OCI-LY7 (cell line): ENCODE measurements at regions not wholly inside any gene's neighbourhood (a gene's known extent, or its start where the extent isn't known, plus 50 kb on each side); places are given as distances from the start of the nearest gene placed in this dataset.

Experiments
- BruUV-seq: library from RNA; stranded (reverse); fragments of 400-500 nt; replicated peaks from 2 replicates; lab custom pipeline; 2021; lab: Mats Ljungman, UMichigan
- CTCF ChIA-PET: fragments of 300-600 bp; sonication (Branson Sonifier 250); formaldehyde crosslinking; loops from one replicate; lab custom pipeline; 2022; ENCODE audit warnings: antibody characterized with exemption; ENCODE audit not compliant: unreplicated experiment; lab: Charles Lee
- POLR2A ChIA-PET: fragments of 300-600 bp; sonication (Branson Sonifier 250); formaldehyde crosslinking; loops from one replicate; lab custom pipeline; 2022; ENCODE audit warnings: antibody characterized with exemption; lab: Charles Lee
- DNase-seq: peaks from one replicate; pipeline ENCODE4 v3.0.0-alpha.2; 2015; ENCODE audit warnings: low spot score
- H2AFZ ChIP-seq: fragments of 200-600 bp; sonication (generic), shearing (Covaris generic); 2 replicates; pipeline ENCODE4 v1.6.1; 2014; ENCODE audit warnings: mild to moderate bottlenecking, antibody characterized with exemption, low read length, moderate library complexity
- H3K27ac ChIP-seq: fragments of 200-600 bp; sonication (generic); 2 replicates; pipeline ENCODE4 v1.5.1; 2014; ENCODE audit warnings: mixed run types, low read depth, mild to moderate bottlenecking, moderate library complexity, low read length, inconsistent platforms; ENCODE audit not compliant: poor library complexity, severe bottlenecking
- H3K36me3 ChIP-seq: fragments of 200-600 bp; sonication (generic); 2 replicates; pipeline ENCODE4 v1.6.1; 2014; ENCODE audit warnings: mild to moderate bottlenecking, antibody characterized with exemption, low read length, moderate library complexity, mixed read lengths; ENCODE audit not compliant: insufficient read depth
- H3K4me1 ChIP-seq: fragments of 200-600 bp; sonication (generic); 2 replicates; pipeline ENCODE4 v1.5.1; 2014; ENCODE audit warnings: mild to moderate bottlenecking, low read length; ENCODE audit not compliant: insufficient read depth, poor library complexity, severe bottlenecking
- H3K4me2 ChIP-seq: fragments of 200-600 bp; sonication (generic); 2 replicates; pipeline ENCODE4 v1.6.1; 2014; ENCODE audit warnings: mild to moderate bottlenecking, low read length
- H3K4me3 ChIP-seq: fragments of 200-600 bp; sonication (generic); 2 replicates; pipeline ENCODE4 v1.5.1; 2014; ENCODE audit warnings: mild to moderate bottlenecking, low read depth, low read length; ENCODE audit not compliant: poor library complexity, severe bottlenecking
- H3K79me2 ChIP-seq: fragments of 200-600 bp; sonication (generic); 2 replicates; pipeline ENCODE4 v1.6.1; 2016; ENCODE audit warnings: low read depth, mild to moderate bottlenecking, low read length, moderate library complexity, mixed read lengths; ENCODE audit not compliant: insufficient read depth
- H3K9me2 ChIP-seq: fragments of 200-600 bp; sonication (generic); 2 replicates; pipeline ENCODE4 v1.6.1; 2016; ENCODE audit warnings: mild to moderate bottlenecking, low read length, mixed read lengths; ENCODE audit not compliant: insufficient read depth
- H3K9me3 ChIP-seq: fragments of 200-600 bp; sonication (generic); 2 replicates; pipeline ENCODE4 v1.6.1; 2014; ENCODE audit warnings: mild to moderate bottlenecking, mixed run types, low read length, mixed read lengths
- H4K20me1 ChIP-seq: fragments of 200-600 bp; sonication (generic); 2 replicates; pipeline ENCODE4 v1.6.1; 2014; ENCODE audit warnings: mild to moderate bottlenecking, antibody characterized with exemption, low read length, moderate library complexity, mixed read lengths; ENCODE audit not compliant: insufficient read depth
- CTCF ChIP-seq: fragments of 200-600 bp; sonication (generic); conservative IDR thresholded peaks from 2 replicates; pipeline ENCODE4 v1.5.1; 2014; ENCODE audit warnings: mild to moderate bottlenecking, antibody characterized with exemption, low read length, moderate library complexity, mixed read lengths
- EZH2phosphoT487 ChIP-seq: fragments of 200-600 bp; sonication (generic); IDR thresholded peaks from 2 replicates; pipeline ENCODE4 v1.6.1; 2018; ENCODE audit warnings: low read depth, borderline replicate concordance, mild to moderate bottlenecking, mixed run types, antibody characterized with exemption, low read length, moderate library complexity, mixed read lengths
- intact Hi-C: fragments of 100-400 bp; cut with micrococcal nuclease; formaldehyde crosslinking; loops from one replicate; pipeline ENCODE4 v1.10.0; 2022; ENCODE audit not compliant: unreplicated experiment

- H3K4me2 ChIP-seq, result no peak overlapping the region
- TF ChIP-seq CTCF, result no peak
- no peak for DNase-seq
- no peaks in the 10 kb centered on the region for H3K9me3 ChIP-seq
- ChIA-PET POLR2A (interaction anchor here (0.8 kb wide), 1 partner anchor 178 kb away, joined by 3 read pairs; no protein-coding TSS in a partner anchor), CTCF (no interaction called here)
- H3K27ac ChIP-seq, result no peak overlapping the region
- no peaks in the 10 kb centered on the region for H3K36me3 ChIP-seq
- H4K20me1 ChIP-seq, result no peaks in the 10 kb centered on the region
- no peaks in the 10 kb centered on the region for H3K9me2 ChIP-seq
- H3K4me1 ChIP-seq, result no peaks in the 10 kb centered on the region
- no peak overlapping the region for H3K4me3 ChIP-seq
- intact Hi-C loops, result no loop called here
- no TSS peak for BruUV-seq
- no peaks in the 10 kb centered on the region for H3K79me2 ChIP-seq
- no peak overlapping the region for H2AFZ ChIP-seq
Measured at GRCh38 chr2:234814374-234814773, 137.4 kb upstream of the SH3BP4 start.

- Histone ChIP-seq H4K20me1 (no peaks in the 10 kb centered on the region), H3K4me2 (no peak overlapping the region), H3K36me3 (no peaks in the 10 kb centered on the region), H3K27ac (no peak overlapping the region), H3K9me3 (no peaks in the 10 kb centered on the region), H3K9me2 (no peaks in the 10 kb centered on the region), H2AFZ (no peak overlapping the region), H3K4me1 (no peaks in the 10 kb centered on the region), H3K79me2 (no peaks in the 10 kb centered on the region), H3K4me3 (no peak overlapping the region)
- CTCF ChIA-PET, result no interaction called here
- BruUV-seq, result no TSS peak
- POLR2A ChIA-PET, result no interaction called here
- TF ChIP-seq CTCF, result no peak
- no peak for TF ChIP-seq EZH2phosphoT487
- intact Hi-C loops, result no loop called here
- no peak for DNase-seq
Measured at GRCh38 chr2:234812851-234813250, 139.0 kb upstream of the SH3BP4 start.

- ChIA-PET POLR2A (no interaction called here), CTCF (no interaction called here)
- no peak overlapping the region for H3K27ac ChIP-seq
- TF ChIP-seq EZH2phosphoT487, result no peak
- H2AFZ ChIP-seq, result no peak overlapping the region
- H3K4me1 ChIP-seq, result no peaks in the 10 kb centered on the region
- no peaks in the 10 kb centered on the region for H4K20me1 ChIP-seq
- no peaks in the 10 kb centered on the region for H3K36me3 ChIP-seq
- H3K9me3 ChIP-seq, result no peaks in the 10 kb centered on the region
- no peak overlapping the region for H3K4me2 ChIP-seq
- H3K9me2 ChIP-seq, result no peaks in the 10 kb centered on the region
- BruUV-seq, result no TSS peak
- H3K4me3 ChIP-seq, result no peak overlapping the region
- intact Hi-C loops, result no loop called here
- no peaks in the 10 kb centered on the region for H3K79me2 ChIP-seq
- DNase-seq, result no peak
Measured at GRCh38 chr2:234808907-234809306, 142.9 kb upstream of the SH3BP4 start.
